ENCODE measurements at regions not wholly inside any gene's neighbourhood (a gene's known extent, or its start where the extent isn't known, plus 50 kb on each side); places are given as distances from the start of the nearest gene placed in this dataset.

DNA sequence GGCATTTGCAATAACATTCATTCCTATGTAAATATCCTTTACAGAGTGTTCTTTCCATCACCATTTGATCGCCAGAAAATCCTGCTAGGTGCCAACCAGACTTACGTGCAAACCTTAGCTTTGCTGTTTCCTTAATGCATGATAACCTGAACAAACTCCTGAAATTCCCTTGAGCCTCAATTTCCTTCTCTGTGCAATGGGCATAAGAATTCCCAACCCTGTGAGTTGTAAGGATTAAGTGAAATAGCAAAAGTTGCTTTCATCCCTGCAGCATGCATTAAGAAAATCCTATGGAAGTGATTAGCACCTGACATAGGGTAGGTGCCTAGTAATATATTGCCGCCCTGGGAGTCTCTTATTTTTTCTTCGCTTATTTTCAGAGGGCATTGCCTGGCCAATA is 272.7 kb downstream of the MAF start:
- TF ChIP-seq, protein P1, sequence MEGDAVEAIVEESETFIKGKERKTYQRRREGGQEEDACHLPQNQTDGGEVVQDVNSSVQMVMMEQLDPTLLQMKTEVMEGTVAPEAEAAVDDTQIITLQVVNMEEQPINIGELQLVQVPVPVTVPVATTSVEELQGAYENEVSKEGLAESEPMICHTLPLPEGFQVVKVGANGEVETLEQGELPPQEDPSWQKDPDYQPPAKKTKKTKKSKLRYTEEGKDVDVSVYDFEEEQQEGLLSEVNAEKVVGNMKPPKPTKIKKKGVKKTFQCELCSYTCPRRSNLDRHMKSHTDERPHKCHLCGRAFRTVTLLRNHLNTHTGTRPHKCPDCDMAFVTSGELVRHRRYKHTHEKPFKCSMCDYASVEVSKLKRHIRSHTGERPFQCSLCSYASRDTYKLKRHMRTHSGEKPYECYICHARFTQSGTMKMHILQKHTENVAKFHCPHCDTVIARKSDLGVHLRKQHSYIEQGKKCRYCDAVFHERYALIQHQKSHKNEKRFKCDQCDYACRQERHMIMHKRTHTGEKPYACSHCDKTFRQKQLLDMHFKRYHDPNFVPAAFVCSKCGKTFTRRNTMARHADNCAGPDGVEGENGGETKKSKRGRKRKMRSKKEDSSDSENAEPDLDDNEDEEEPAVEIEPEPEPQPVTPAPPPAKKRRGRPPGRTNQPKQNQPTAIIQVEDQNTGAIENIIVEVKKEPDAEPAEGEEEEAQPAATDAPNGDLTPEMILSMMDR (IDR thresholded peaks at IDR 0.05) = no peak
- no peak for TF ChIP-seq POLR2A (IDR thresholded peaks at IDR 0.05)

DNA sequence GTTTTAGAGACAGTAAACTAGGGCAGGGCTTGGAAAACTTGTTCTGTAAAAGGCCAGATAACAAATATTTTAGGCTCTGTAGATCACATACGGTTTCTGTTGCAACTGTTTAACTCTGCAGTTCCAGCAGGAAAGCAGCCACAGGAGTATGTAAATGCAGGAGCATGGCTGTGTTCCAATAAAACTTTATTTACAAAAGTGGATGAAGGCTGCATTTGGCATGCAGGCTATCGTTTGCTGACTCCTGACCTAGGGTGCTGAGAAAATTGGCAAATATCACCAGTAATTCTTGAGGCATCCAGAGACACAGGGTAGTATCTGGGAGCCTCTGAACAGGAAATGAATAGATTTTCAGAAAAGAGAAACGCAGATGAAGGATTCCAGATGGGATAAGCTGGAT is 274.0 kb downstream of the MAF start:
- WGBS, 2 donors = 39 to 42% methylated on average over 3 of the region's 3 CpGs
- Histone ChIP-seq H3K36me3 (replicated peaks in 1 of 2; ENCODE audit: insufficient read depth in 1 of 2, low read depth in 2 of 2) (no peaks in the 10 kb centered on the region), H3K27ac (no peak overlapping the region), H3K4me3 (no peak overlapping the region), H3K27me3 (no peaks in the 10 kb centered on the region), H3K4me1 (no peaks in the 10 kb centered on the region), H3K9me3 (no peaks in the 10 kb centered on the region)
- DNase-seq (no peak), ATAC-seq (no peak)
- TF ChIP-seq, protein P1 (IDR thresholded peaks at IDR 0.05) = no peak
- TF ChIP-seq POLR2A (IDR thresholded peaks at IDR 0.05) = no peak
- intact Hi-C loops (cut with DNase I) = no loop called here

More for the DNA sequence above, 272.7 kb downstream of the MAF start:
- Histone ChIP-seq H3K4me3 (no peak overlapping the region), H3K27ac (no peak overlapping the region), H3K36me3 (replicated peaks in 1 of 2; ENCODE audit: insufficient read depth in 1 of 2, low read depth in 2 of 2) (no peaks in the 10 kb centered on the region), H3K9me3 (no peaks in the 10 kb centered on the region), H3K27me3 (no peaks in the 10 kb centered on the region), H3K4me1 (no peaks in the 10 kb centered on the region)
- DNase-seq = no peak
- intact Hi-C loops (cut with DNase I) = no loop called here
- 56 to 59% methylated on average over 4 of the region's 4 CpGs for WGBS, 2 donors
- ATAC-seq = no peak

DNA sequence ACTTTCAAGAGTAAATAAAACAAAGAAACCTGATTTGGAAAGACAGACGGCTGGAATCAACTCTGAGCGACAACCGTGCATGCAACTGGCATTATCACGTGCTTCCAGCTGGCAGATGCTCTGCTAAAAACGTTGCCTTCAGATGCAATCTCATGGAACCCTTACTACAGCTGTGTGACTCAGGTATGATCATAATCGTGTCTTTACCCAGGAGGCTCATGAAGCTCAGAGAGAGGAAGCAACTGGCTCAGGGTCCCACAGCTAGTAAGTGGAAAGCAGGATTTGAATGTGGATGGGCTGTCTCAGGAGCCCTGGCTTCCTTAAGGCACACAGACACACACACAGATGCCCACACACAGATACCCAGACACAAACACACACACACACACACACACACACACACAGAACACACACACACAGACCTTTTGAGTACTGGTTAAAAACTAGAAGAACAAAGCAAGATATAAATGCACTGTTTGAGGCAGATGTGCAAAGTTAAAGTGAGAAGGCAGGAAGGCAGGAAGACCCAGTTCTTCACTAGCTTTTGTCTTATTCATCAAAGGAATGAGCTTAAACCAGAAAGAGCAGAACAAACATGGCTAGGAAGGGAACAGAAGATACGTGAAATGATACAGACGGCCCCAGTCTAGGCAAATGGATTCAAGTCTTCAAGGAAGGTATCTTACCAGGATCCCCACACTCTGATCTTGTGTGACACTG is 275.2 kb downstream of the MAF start:
- WGBS, 2 donors = 49 to 58% methylated on average over 8 of the region's 8 CpGs
- no peak for ATAC-seq
- H3K4me3 ChIP-seq = no peak overlapping the region
- DNase-seq = no peak
- TF ChIP-seq, protein P1 (IDR thresholded peaks at IDR 0.05) = no peak
- no peak for TF ChIP-seq POLR2A (IDR thresholded peaks at IDR 0.05)
- intact Hi-C loops (cut with DNase I) = no loop called here
- no peak overlapping the region for H3K27ac ChIP-seq
- no peaks in the 10 kb centered on the region for H3K27me3 ChIP-seq
- no peaks in the 10 kb centered on the region for H3K9me3 ChIP-seq
- H3K4me1 ChIP-seq = no peaks in the 10 kb centered on the region
- no peaks in the 10 kb centered on the region for H3K36me3 ChIP-seq (replicated peaks in 1 of 2; ENCODE audit: insufficient read depth in 1 of 2, low read depth in 2 of 2)

DNA sequence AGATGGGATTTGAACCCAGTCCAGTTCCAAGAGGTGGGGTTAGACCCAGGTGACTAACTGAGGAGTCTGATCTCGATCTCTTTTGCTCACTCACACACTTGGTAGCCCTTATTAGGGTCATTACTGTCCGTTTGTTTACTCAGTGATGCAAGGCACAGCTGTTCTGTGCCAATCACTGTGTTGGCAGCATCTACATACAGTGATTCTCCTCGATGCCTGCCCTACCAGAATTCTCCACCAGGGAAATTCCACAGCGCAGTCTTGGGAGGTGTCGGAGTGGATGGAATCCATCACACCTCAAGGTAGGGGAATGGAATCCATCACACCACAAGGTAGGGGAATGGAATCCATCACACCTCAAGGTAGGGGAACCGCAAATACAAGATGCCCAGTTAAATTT is 279.6 kb downstream of the MAF start:
- no peak for DNase-seq
- WGBS, 2 donors = 70 to 74% methylated on average over 6 of the region's 6 CpGs

More for the DNA sequence above, 279.6 kb downstream of the MAF start:
- H3K27ac ChIP-seq = no peak overlapping the region
- H3K9me3 ChIP-seq = no peaks in the 10 kb centered on the region
- TF ChIP-seq, protein P1 (IDR thresholded peaks at IDR 0.05) = no peak
- TF ChIP-seq POLR2A (IDR thresholded peaks at IDR 0.05) = no peak
- no peaks in the 10 kb centered on the region for H3K27me3 ChIP-seq
- intact Hi-C loops (cut with DNase I) = no loop called here
- H3K4me1 ChIP-seq = no peaks in the 10 kb centered on the region
- no peak for ATAC-seq
- no peak overlapping the region for H3K4me3 ChIP-seq
- no peaks in the 10 kb centered on the region for H3K36me3 ChIP-seq (replicated peaks in 1 of 2; ENCODE audit: insufficient read depth in 1 of 2, low read depth in 2 of 2)

Data from body of pancreas (tissue), 4 donors.